ENCODE measurements at regions not wholly inside any gene's neighbourhood (a gene's known extent, or its start where the extent isn't known, plus 50 kb on each side); places are given as distances from the start of the nearest gene placed in this dataset.
A peak's percentile ranks its signal among the peaks of the same experiment; 100 is the strongest.

GRCh38 chr12:95415451-95415850 lies 58.5 kb upstream of the METAP2 start:
- no peaks in the 10 kb centered on the region for H3K36me3 ChIP-seq
- no peak overlapping the region for H3K27ac ChIP-seq
- H3K4me3 ChIP-seq, result no peak overlapping the region
- no peak for DNase-seq (ENCODE audit: low spot score)
- H3K27me3 ChIP-seq, result no peaks in the 10 kb centered on the region
- peaks cover 0 to 8% of the 10 kb centered on the region in 2 donors for H3K4me1 ChIP-seq
- H3K9me3 ChIP-seq, result no peaks in the 10 kb centered on the region
- TF ChIP-seq CTCF (IDR thresholded peaks at IDR 0.05), result no peak

- no peak for DNase-seq (ENCODE audit: low spot score)
- Histone ChIP-seq H3K27me3 (no peaks in the 10 kb centered on the region), H3K36me3 (no peaks in the 10 kb centered on the region), H3K4me3 (no peak overlapping the region), H3K27ac (no peak overlapping the region), H3K9me3 (no peaks in the 10 kb centered on the region), H3K4me1 (peaks cover 0 to 8% of the 10 kb centered on the region in 2 donors)
- TF ChIP-seq CTCF (IDR thresholded peaks at IDR 0.05), result no peak
Measured at GRCh38 chr12:95416111-95416636, 57.8 kb upstream of the METAP2 start.

- no peak for TF ChIP-seq CTCF (IDR thresholded peaks at IDR 0.05)
- no peak overlapping the region for H3K4me3 ChIP-seq
- H3K9me3 ChIP-seq, result no peaks in the 10 kb centered on the region
- H3K4me1 ChIP-seq, result peaks cover 0 to 8% of the 10 kb centered on the region in 2 donors
- no peaks in the 10 kb centered on the region for H3K27me3 ChIP-seq
- no peaks in the 10 kb centered on the region for H3K36me3 ChIP-seq
- peak overlapping the region; percentile 69 to 77 for H3K27ac ChIP-seq
- DNase-seq (ENCODE audit: low spot score), result no peak
Measured at GRCh38 chr12:95417372-95417771, 56.6 kb upstream of the METAP2 start.

GRCh38 chr12:95418142-95418541 lies 55.8 kb upstream of the METAP2 start:
- peaks cover 0 to 8% of the 10 kb centered on the region in 2 donors for H3K4me1 ChIP-seq
- TF ChIP-seq CTCF (IDR thresholded peaks at IDR 0.05), result no peak
- no peaks in the 10 kb centered on the region for H3K36me3 ChIP-seq
- DNase-seq (ENCODE audit: low spot score), result no peak
- H3K27me3 ChIP-seq, result no peaks in the 10 kb centered on the region
- no peaks in the 10 kb centered on the region for H3K9me3 ChIP-seq
- H3K4me3 ChIP-seq, result no peak overlapping the region
- peak overlapping the region; percentile 69 to 77 for H3K27ac ChIP-seq
